HepG2 (cell line): ENCODE measurements at regions not wholly inside any gene's neighbourhood (a gene's known extent, or its start where the extent isn't known, plus 50 kb on each side); places are given as distances from the start of the nearest gene placed in this dataset.

Experiments
- FOXC1 ChIP-seq: sonication (generic); formaldehyde crosslinking; IDR thresholded peaks from 2 replicates; pipeline ENCODE4 v1.8.0; 2022; ENCODE audit warnings: mild to moderate bottlenecking, missing genetic modification reagents, borderline replicate concordance
- JUNB ChIP-seq: sonication (generic); formaldehyde crosslinking; IDR thresholded peaks from 2 replicates; pipeline ENCODE4 v1.8.0; 2022; ENCODE audit warnings: missing genetic modification reagents, mild to moderate bottlenecking, borderline replicate concordance
- KAT7 ChIP-seq: IDR thresholded peaks from 2 replicates; pipeline ENCODE4 v1.6.1; 2018; ENCODE audit warnings: borderline replicate concordance, missing compliant biosample characterization
- KDM1A ChIP-seq: IDR thresholded peaks from 2 replicates; pipeline ENCODE4 v1.6.1; 2016; ENCODE audit warnings: missing compliant biosample characterization
- MZF1 ChIP-seq: sonication (generic); formaldehyde crosslinking; IDR thresholded peaks from 2 replicates; pipeline ENCODE4 v1.8.1; 2023; ENCODE audit warnings: mild to moderate bottlenecking, missing genetic modification reagents, borderline replicate concordance
- RBFOX2 ChIP-seq: fragments of 200-400 bp; formaldehyde crosslinking; IDR thresholded peaks from 2 replicates; pipeline ENCODE4 v1.6.1; 2017; ENCODE audit warnings: low read depth, mild to moderate bottlenecking, low read length
- SP1 ChIP-seq, 2 experiments: fragments of 450-650 bp in 1 of 2; sonication (generic) in 1 of 2; formaldehyde crosslinking in 1 of 2; IDR thresholded peaks; 2 replicates each; pipeline versions ENCODE4 v1.4.0 to v1.6.1; 2016 to 2020; ENCODE audit warnings: missing genetic modification reagents in 1 of 2
- TF ChIP-seq, protein P1 (sequence below): sonication (generic); formaldehyde crosslinking; IDR thresholded peaks from 2 replicates; pipeline ENCODE4 v1.5.0; 2020; ENCODE audit warnings: mild to moderate bottlenecking, missing genetic modification reagents, moderate library complexity
- TF ChIP-seq, protein P2 (sequence below): sonication (generic); formaldehyde crosslinking; IDR thresholded peaks from 2 replicates; pipeline ENCODE4 v1.4.0; 2020; ENCODE audit warnings: mild to moderate bottlenecking, missing genetic modification reagents
- TF ChIP-seq, protein P3 (sequence below): sonication (generic); formaldehyde crosslinking; IDR thresholded peaks from 2 replicates; pipeline ENCODE4 v1.4.0; 2020; ENCODE audit warnings: missing genetic modification reagents, mild to moderate bottlenecking, borderline replicate concordance
- TF ChIP-seq, protein P4 (sequence below): sonication (generic); formaldehyde crosslinking; IDR thresholded peaks from 2 replicates; pipeline ENCODE4 v1.4.0; 2020; ENCODE audit warnings: missing genetic modification reagents

DNA sequence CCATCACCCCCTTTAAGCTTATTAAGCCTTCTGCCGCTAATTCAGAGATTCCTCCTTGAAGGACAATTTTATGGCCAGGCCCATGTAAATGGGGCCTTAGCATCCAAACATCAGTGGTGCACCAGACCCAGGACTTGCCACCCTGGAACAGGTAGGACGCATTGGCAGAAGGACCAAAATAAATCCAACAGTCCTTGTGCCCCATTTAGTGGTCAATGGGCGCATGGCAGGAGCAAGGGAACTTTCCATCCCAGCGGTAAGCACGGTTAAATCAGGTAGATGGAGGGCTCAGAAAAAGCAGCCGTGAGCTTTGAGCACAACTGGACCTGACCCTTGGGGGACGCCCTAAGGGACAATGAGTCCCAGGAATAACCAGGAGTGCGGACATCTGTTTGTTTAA, 540.8 kb upstream of the ROBO1 start:
- TF ChIP-seq, protein P1, sequence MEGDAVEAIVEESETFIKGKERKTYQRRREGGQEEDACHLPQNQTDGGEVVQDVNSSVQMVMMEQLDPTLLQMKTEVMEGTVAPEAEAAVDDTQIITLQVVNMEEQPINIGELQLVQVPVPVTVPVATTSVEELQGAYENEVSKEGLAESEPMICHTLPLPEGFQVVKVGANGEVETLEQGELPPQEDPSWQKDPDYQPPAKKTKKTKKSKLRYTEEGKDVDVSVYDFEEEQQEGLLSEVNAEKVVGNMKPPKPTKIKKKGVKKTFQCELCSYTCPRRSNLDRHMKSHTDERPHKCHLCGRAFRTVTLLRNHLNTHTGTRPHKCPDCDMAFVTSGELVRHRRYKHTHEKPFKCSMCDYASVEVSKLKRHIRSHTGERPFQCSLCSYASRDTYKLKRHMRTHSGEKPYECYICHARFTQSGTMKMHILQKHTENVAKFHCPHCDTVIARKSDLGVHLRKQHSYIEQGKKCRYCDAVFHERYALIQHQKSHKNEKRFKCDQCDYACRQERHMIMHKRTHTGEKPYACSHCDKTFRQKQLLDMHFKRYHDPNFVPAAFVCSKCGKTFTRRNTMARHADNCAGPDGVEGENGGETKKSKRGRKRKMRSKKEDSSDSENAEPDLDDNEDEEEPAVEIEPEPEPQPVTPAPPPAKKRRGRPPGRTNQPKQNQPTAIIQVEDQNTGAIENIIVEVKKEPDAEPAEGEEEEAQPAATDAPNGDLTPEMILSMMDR (CRISPR knock-in tag) = no peak
- no peak for TF ChIP-seq RBFOX2
- TF ChIP-seq MZF1 (CRISPR knock-in tag) = no peak
- TF ChIP-seq, protein P2, sequence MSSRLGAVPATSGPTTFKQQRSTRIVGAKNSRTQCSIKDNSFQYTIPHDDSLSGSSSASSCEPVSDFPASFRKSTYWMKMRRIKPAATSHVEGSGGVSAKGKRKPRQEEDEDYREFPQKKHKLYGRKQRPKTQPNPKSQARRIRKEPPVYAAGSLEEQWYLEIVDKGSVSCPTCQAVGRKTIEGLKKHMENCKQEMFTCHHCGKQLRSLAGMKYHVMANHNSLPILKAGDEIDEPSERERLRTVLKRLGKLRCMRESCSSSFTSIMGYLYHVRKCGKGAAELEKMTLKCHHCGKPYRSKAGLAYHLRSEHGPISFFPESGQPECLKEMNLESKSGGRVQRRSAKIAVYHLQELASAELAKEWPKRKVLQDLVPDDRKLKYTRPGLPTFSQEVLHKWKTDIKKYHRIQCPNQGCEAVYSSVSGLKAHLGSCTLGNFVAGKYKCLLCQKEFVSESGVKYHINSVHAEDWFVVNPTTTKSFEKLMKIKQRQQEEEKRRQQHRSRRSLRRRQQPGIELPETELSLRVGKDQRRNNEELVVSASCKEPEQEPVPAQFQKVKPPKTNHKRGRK (CRISPR knock-in tag) = no peak
- no peak for TF ChIP-seq JUNB (CRISPR knock-in tag)
- TF ChIP-seq KDM1A (CRISPR knock-in tag) = no peak
- TF ChIP-seq, protein P3, sequence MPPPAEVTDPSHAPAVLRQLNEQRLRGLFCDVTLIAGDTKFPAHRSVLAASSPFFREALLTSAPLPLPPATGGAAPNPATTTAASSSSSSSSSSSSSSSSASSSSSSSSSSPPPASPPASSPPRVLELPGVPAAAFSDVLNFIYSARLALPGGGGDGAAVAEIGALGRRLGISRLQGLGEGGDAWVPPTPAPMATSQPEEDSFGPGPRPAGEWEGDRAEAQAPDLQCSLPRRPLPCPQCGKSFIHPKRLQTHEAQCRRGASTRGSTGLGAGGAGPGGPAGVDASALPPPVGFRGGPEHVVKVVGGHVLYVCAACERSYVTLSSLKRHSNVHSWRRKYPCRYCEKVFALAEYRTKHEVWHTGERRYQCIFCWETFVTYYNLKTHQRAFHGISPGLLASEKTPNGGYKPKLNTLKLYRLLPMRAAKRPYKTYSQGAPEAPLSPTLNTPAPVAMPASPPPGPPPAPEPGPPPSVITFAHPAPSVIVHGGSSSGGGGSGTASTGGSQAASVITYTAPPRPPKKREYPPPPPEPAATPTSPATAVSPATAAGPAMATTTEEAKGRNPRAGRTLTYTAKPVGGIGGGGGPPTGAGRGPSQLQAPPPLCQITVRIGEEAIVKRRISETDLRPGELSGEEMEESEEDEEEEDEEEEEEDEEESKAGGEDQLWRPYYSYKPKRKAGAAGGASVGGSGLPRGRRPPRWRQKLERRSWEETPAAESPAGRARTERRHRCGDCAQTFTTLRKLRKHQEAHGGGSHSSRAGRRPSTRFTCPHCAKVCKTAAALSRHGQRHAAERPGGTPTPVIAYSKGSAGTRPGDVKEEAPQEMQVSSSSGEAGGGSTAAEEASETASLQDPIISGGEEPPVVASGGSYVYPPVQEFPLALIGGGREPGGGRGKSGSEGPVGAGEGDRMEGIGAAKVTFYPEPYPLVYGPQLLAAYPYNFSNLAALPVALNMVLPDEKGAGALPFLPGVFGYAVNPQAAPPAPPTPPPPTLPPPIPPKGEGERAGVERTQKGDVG (CRISPR knock-in tag) = no peak
- TF ChIP-seq, protein P4, sequence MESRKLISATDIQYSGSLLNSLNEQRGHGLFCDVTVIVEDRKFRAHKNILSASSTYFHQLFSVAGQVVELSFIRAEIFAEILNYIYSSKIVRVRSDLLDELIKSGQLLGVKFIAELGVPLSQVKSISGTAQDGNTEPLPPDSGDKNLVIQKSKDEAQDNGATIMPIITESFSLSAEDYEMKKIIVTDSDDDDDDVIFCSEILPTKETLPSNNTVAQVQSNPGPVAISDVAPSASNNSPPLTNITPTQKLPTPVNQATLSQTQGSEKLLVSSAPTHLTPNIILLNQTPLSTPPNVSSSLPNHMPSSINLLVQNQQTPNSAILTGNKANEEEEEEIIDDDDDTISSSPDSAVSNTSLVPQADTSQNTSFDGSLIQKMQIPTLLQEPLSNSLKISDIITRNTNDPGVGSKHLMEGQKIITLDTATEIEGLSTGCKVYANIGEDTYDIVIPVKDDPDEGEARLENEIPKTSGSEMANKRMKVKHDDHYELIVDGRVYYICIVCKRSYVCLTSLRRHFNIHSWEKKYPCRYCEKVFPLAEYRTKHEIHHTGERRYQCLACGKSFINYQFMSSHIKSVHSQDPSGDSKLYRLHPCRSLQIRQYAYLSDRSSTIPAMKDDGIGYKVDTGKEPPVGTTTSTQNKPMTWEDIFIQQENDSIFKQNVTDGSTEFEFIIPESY (CRISPR knock-in tag) = no peak
- no peak for TF ChIP-seq SP1 (IDR thresholded peaks at IDR 0.05)
- no peak for TF ChIP-seq SP1 (CRISPR knock-in tag; IDR thresholded peaks at IDR 0.05)
- TF ChIP-seq KAT7 = no peak
- TF ChIP-seq FOXC1 (CRISPR knock-in tag) = no peak
